GM12873 (cell line): ENCODE measurements at regions not wholly inside any gene's neighbourhood (a gene's known extent, or its start where the extent isn't known, plus 50 kb on each side); places are given as distances from the start of the nearest gene placed in this dataset.

Experiments
- TF ChIP-seq, protein P1 (sequence below): IDR thresholded peaks from 2 replicates; pipeline ENCODE4 v1.5.1; 2012; ENCODE audit warnings: low read depth, mild to moderate bottlenecking, moderate library complexity, low read length, control low read depth; ENCODE audit not compliant: insufficient read depth; ENCODE audit errors: missing control alignments

DNA sequence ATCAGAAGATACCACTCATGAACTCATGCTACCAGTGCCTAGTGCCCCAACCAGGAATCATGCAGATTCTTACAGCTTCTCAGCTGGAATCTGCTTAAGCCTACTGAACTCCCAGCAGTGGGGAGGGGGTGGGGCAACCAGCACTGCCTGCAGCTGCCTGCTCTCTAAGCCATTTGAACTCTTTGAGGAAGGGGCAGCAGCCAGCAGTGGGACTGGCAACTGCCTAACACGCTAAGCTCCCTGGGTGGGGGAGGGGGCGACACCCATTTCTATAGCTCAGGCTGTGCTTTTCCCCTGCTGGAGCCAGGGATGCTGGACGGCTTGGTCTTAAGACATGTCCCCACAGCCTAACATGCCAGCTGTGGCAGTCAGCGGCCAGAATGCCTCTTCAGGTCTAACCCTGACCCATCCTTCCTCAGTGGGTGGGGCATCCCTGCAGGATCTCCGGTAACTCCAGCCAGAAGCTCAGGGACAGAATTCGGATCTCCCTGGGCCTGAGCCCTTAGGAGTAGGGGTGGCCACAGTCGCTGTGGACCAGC lies 889.7 kb downstream of the CDH9 start:
- TF ChIP-seq, protein P1, sequence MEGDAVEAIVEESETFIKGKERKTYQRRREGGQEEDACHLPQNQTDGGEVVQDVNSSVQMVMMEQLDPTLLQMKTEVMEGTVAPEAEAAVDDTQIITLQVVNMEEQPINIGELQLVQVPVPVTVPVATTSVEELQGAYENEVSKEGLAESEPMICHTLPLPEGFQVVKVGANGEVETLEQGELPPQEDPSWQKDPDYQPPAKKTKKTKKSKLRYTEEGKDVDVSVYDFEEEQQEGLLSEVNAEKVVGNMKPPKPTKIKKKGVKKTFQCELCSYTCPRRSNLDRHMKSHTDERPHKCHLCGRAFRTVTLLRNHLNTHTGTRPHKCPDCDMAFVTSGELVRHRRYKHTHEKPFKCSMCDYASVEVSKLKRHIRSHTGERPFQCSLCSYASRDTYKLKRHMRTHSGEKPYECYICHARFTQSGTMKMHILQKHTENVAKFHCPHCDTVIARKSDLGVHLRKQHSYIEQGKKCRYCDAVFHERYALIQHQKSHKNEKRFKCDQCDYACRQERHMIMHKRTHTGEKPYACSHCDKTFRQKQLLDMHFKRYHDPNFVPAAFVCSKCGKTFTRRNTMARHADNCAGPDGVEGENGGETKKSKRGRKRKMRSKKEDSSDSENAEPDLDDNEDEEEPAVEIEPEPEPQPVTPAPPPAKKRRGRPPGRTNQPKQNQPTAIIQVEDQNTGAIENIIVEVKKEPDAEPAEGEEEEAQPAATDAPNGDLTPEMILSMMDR, result no peak

DNA sequence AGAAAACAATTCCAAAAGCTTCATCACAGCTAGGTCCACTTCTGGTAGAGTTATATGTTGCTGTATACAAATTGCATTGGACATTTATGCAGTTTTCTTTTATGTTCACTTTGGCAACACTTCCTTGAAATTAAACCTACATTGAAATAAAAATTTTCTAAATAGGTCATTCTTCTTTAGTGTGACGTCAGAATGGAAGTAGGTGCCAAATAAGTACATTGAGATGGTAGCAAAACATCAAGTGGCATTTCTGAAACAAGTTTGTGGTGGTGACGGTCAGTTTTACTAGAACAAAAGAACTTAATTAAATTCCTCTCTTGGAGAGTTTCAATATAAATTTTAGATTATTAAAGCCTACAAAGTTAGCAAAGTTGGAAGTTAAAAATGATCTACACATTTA lies 895.1 kb downstream of the CDH9 start:
- TF ChIP-seq, protein P1, result no peak

DNA sequence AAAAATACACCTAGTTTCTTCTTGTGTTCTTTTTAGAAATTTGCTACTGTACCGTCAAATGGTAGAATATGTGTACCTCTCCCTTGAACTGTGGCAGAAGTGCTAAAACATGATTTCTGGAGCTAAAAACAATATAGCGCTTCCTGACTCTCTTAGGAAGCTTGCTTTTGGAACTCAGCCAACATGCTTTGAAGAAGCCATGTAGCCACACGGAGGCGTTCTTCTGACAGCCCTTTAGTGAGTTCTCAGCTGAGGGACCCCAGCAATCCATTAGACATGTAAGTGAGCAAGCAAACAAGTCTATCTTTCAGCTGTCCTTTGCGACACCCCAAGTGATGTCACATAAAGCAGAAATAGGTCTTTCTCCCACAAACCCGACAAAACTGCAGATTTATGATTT lies 917.0 kb downstream of the CDH9 start:
- TF ChIP-seq, protein P1, result no peak

DNA sequence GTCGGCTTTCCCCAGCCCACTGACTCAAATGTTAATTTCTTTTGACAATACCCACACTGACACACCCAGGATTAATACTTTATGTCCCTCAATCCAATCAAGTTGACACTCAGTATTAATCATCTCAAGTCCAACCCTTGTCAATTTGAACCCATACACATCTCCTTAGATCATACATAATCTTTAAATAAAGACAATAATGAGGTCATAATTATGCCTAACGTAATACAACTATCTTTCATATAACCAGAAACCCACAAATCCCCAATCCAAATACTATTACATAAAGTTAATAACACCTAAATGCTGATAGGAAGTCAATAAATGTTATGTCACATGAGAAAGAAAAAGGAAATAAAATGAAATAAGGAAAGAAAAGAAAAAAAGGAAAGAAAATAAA lies 934.2 kb downstream of the CDH9 start:
- TF ChIP-seq, protein P1, result no peak

DNA sequence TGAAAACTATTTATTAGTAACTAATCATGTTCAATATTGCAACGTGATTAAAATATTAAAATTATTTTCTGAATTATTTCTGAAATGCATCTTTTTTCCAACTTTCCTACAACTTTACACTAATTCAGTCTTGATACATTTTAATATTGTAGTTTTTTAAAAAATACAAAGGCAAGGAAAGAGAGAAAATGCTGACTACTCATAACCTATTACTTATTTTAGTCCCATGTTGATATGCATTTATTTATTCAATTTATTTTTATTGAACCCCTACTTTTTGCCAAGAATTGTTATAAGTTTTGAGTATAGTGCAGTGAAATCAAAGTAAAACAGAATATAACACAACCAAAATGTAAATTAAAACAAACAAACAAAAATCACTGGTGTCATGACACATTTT lies 978.2 kb downstream of the CDH9 start:
- TF ChIP-seq, protein P1, result no peak

DNA sequence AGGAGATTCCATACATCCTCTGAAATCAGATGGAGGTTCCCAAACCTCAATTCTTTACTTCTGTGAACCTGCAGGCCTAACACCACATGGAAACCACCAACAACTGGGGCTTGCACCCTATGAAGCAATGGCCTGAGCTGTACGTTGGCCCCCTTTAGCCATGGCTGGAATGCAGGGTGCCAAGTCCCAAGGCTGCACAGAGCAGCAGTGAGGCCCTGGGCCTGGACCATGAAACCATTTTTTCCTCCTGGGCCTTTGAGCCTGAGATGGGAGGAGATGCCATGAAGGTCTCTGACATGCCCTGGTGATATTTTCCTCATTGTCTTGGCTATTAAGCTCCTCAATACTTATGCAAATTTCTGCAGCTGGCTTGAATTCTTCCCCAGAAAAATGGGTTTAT lies 983.8 kb downstream of the CDH9 start:
- TF ChIP-seq, protein P1, result no peak

DNA sequence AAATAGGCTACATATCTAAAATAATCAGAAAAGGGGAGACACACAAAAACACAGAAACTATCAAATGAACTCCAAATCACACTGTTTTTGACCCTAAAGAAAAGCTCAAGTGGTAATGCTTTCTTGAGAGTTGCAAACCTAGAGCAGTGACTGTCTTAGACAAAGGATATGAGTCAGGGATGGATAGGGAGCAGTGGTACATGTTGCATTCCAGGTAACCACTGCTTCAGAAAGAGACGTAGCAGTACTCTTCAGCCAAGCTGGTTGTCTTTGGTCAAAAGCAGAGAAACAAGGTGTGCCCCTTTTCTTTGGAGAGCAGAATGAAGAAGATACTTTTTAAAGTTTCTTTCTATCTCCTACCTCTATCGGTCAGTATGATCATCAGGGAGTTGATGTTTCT lies 1003.6 kb downstream of the CDH9 start:
- TF ChIP-seq, protein P1, result no peak
